Calu3 (cell line): ENCODE measurements at regions not wholly inside any gene's neighbourhood (a gene's known extent, or its start where the extent isn't known, plus 50 kb on each side); places are given as distances from the start of the nearest gene placed in this dataset.

Source experiments
- BruUV-seq: library from RNA; stranded (reverse); fragments of 400-500 nt; replicated peaks from 2 replicates; lab custom pipeline; 2021; lab: Mats Ljungman, UMichigan
- CTCF ChIA-PET: fragments of 300-600 bp; sonication (Branson Sonifier 250); formaldehyde crosslinking; loops from one replicate; lab custom pipeline; 2022; ENCODE audit warnings: antibody characterized with exemption; lab: Charles Lee
- DNase-seq: peaks from one replicate; pipeline ENCODE4 v3.0.0; 2022
- H3K27ac Mint-ChIP-seq: one replicate; pipeline ENCODE4 v1.8.0; 2022; ENCODE audit warnings: mixed read lengths; ENCODE audit not compliant: unreplicated experiment
- H3K27me3 Mint-ChIP-seq: one replicate; pipeline ENCODE4 v1.8.0; 2022; ENCODE audit warnings: mixed read lengths; ENCODE audit not compliant: unreplicated experiment
- H3K36me3 Mint-ChIP-seq: one replicate; pipeline ENCODE4 v1.8.0; 2022; ENCODE audit warnings: mild to moderate bottlenecking, moderate library complexity, mixed read lengths; ENCODE audit not compliant: insufficient read depth, unreplicated experiment
- H3K4me1 Mint-ChIP-seq: one replicate; pipeline ENCODE4 v1.8.0; 2022; ENCODE audit warnings: mild to moderate bottlenecking, low read depth, mixed read lengths; ENCODE audit not compliant: unreplicated experiment
- H3K4me3 Mint-ChIP-seq: one replicate; pipeline ENCODE4 v1.8.0; 2022; ENCODE audit warnings: mild to moderate bottlenecking, low read depth, moderate library complexity, mixed read lengths; ENCODE audit not compliant: unreplicated experiment
- H3K9me3 Mint-ChIP-seq: one replicate; pipeline ENCODE4 v1.8.0; 2022; ENCODE audit warnings: low read depth, mixed read lengths; ENCODE audit not compliant: unreplicated experiment
- CTCF ChIP-seq: fragments of 200-600 bp; IDR thresholded peaks from one replicate; pipeline ENCODE4 v1.8.0; 2022; ENCODE audit warnings: antibody characterized with exemption; ENCODE audit not compliant: unreplicated experiment
- intact Hi-C: fragments of 100-400 bp; cut with micrococcal nuclease; formaldehyde crosslinking; loops from one replicate; pipeline ENCODE4 v1.10.0; 2022; ENCODE audit not compliant: unreplicated experiment

DNA sequence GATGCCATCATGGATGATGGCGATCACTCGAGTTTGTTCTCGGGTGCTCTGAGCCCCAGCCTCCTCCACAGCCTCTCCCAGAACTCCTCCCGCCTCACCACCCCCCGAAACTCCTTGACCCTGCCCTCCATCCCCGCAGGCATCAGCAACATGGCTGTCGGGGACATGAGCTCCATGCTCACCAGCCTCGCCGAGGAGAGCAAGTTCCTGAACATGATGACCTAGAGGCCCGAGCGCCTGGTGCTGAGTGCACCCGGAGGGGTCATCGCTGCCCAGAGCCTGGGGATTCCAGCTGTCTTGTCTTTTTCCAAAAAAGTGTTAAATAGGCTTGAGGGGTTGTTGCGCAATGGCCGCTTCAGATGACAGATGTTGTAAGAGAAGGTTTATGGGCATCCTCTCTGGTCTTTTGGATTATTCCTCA is 254.8 kb downstream of the GLI2 start:
- no peaks in the 10 kb centered on the region for H3K4me1 Mint-ChIP-seq
- no peak for TF ChIP-seq CTCF
- H3K27ac Mint-ChIP-seq: no peak overlapping the region
- no peak for DNase-seq
- no peaks in the 10 kb centered on the region for H3K9me3 Mint-ChIP-seq
- no TSS peak for BruUV-seq
- H3K4me3 Mint-ChIP-seq: no peak overlapping the region
- no peaks in the 10 kb centered on the region for H3K36me3 Mint-ChIP-seq
- H3K27me3 Mint-ChIP-seq: no peaks in the 10 kb centered on the region
- intact Hi-C loops: no loop called here
- CTCF ChIA-PET: interaction anchor here (0.5 kb wide), 1 partner anchor 15 kb away, joined by 3 read pairs; no protein-coding TSS in a partner anchor

- intact Hi-C loops: no loop called here
- no peak for DNase-seq
- H3K36me3 Mint-ChIP-seq: no peaks in the 10 kb centered on the region
- no peaks in the 10 kb centered on the region for H3K4me1 Mint-ChIP-seq
- CTCF ChIA-PET: no interaction called here
- no peak for TF ChIP-seq CTCF
- H3K27me3 Mint-ChIP-seq: no peaks in the 10 kb centered on the region
- no peak overlapping the region for H3K4me3 Mint-ChIP-seq
- BruUV-seq: no TSS peak
- H3K27ac Mint-ChIP-seq: no peak overlapping the region
- H3K9me3 Mint-ChIP-seq: no peaks in the 10 kb centered on the region
Measured at GRCh38 chr2:120991441-120991840, 255.8 kb downstream of the GLI2 start.

GRCh38 chr2:120992791-120993555 is 257.3 kb downstream of the GLI2 start:
- peaks cover 14% of the 10 kb centered on the region for H3K27me3 Mint-ChIP-seq
- H3K36me3 Mint-ChIP-seq: no peaks in the 10 kb centered on the region
- CTCF ChIA-PET: no interaction called here
- TF ChIP-seq CTCF: no peak
- no peaks in the 10 kb centered on the region for H3K9me3 Mint-ChIP-seq
- no peak overlapping the region for H3K4me3 Mint-ChIP-seq
- H3K4me1 Mint-ChIP-seq: no peaks in the 10 kb centered on the region
- no peak overlapping the region for H3K27ac Mint-ChIP-seq
- intact Hi-C loops: no loop called here
- BruUV-seq: no TSS peak
- no peak for DNase-seq

GRCh38 chr2:120993661-120994060 is 258.0 kb downstream of the GLI2 start:
- H3K27ac Mint-ChIP-seq: no peak overlapping the region
- DNase-seq: no peak
- no TSS peak for BruUV-seq
- no peaks in the 10 kb centered on the region for H3K36me3 Mint-ChIP-seq
- intact Hi-C loops: no loop called here
- no peaks in the 10 kb centered on the region for H3K9me3 Mint-ChIP-seq
- CTCF ChIA-PET: no interaction called here
- peaks cover 17% of the 10 kb centered on the region for H3K27me3 Mint-ChIP-seq
- no peaks in the 10 kb centered on the region for H3K4me1 Mint-ChIP-seq
- no peak overlapping the region for H3K4me3 Mint-ChIP-seq
- no peak for TF ChIP-seq CTCF
